DOHH2 (cell line): ENCODE measurements at regions not wholly inside any gene's neighbourhood (a gene's known extent, or its start where the extent isn't known, plus 50 kb on each side); places are given as distances from the start of the nearest gene placed in this dataset.

Experiments used
- EZH2phosphoT487 ChIP-seq: fragments of 200-600 bp; sonication (generic); IDR thresholded peaks from 2 replicates; pipeline ENCODE4 v1.6.1; 2017; ENCODE audit warnings: borderline replicate concordance, mild to moderate bottlenecking, antibody characterized with exemption, low read length, moderate library complexity, mixed read lengths
- TF ChIP-seq, protein P1 (sequence below): fragments of 200-600 bp; sonication (generic); IDR thresholded peaks from one replicate; pipeline ENCODE4 v1.5.1; 2014; ENCODE audit warnings: antibody characterized with exemption, mild to moderate bottlenecking, low read depth, low read length; ENCODE audit not compliant: poor library complexity, severe bottlenecking

DNA sequence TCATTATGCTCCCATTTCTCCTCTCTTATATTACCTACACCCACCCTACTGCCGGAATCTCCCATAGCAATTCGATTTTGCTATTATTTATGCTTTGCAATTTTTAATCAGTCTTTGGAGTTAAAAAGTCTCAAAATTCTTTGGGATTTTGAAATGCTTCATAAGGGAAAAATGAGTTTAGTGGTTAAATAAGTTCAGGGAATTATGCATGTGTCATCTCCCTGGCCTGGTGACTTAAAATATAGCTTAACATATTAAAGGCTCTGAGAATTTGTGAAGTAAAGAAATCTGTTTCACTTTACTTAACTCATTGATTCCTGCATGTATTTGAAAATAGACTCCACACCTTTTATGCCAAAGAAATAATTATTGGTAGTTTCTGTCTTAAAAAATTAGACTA, 185.1 kb upstream of the DIPK2B start:
- TF ChIP-seq, protein P1, sequence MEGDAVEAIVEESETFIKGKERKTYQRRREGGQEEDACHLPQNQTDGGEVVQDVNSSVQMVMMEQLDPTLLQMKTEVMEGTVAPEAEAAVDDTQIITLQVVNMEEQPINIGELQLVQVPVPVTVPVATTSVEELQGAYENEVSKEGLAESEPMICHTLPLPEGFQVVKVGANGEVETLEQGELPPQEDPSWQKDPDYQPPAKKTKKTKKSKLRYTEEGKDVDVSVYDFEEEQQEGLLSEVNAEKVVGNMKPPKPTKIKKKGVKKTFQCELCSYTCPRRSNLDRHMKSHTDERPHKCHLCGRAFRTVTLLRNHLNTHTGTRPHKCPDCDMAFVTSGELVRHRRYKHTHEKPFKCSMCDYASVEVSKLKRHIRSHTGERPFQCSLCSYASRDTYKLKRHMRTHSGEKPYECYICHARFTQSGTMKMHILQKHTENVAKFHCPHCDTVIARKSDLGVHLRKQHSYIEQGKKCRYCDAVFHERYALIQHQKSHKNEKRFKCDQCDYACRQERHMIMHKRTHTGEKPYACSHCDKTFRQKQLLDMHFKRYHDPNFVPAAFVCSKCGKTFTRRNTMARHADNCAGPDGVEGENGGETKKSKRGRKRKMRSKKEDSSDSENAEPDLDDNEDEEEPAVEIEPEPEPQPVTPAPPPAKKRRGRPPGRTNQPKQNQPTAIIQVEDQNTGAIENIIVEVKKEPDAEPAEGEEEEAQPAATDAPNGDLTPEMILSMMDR = no peak
- TF ChIP-seq EZH2phosphoT487 = no peak
